Smooth muscle cell (in vitro differentiated cells): ENCODE measurements at regions not wholly inside any gene's neighbourhood (a gene's known extent, or its start where the extent isn't known, plus 50 kb on each side); places are given as distances from the start of the nearest gene placed in this dataset.

Experiments
- DNase-seq: peaks from one replicate; lab custom pipeline; 2025; ENCODE audit not compliant: unreplicated experiment; lab: John Stamatoyannopoulos, UW
- H2AFZ ChIP-seq: fragments of 200-600 bp; sonication (generic); 2 replicates; pipeline ENCODE4 v1.6.0; 2016; ENCODE audit warnings: antibody characterized with exemption, low read depth, mild to moderate bottlenecking
- H3F3A ChIP-seq: fragments of 200-600 bp; sonication (generic); 2 replicates; pipeline ENCODE4 v1.6.0; 2017; ENCODE audit warnings: antibody characterized with exemption, low read depth
- H3K27ac ChIP-seq: fragments of 200-600 bp; sonication (generic); 2 replicates; pipeline ENCODE4 v1.5.1; 2016; ENCODE audit warnings: low read depth, mild to moderate bottlenecking
- H3K27me3 ChIP-seq: fragments of 200-600 bp; sonication (generic); 2 replicates; pipeline ENCODE4 v1.6.1; 2016; ENCODE audit warnings: low read depth, mild to moderate bottlenecking
- H3K36me3 ChIP-seq: fragments of 200-600 bp; sonication (generic); 2 replicates; pipeline ENCODE4 v1.5.1; 2016; ENCODE audit warnings: low read depth
- H3K4me1 ChIP-seq: fragments of 200-600 bp; sonication (generic); 2 replicates; pipeline ENCODE4 v1.5.1; 2016; ENCODE audit warnings: low read depth
- H3K4me2 ChIP-seq: fragments of 200-600 bp; sonication (generic); 2 replicates; pipeline ENCODE4 v1.6.0; 2016; ENCODE audit warnings: mild to moderate bottlenecking
- H3K4me3 ChIP-seq: fragments of 200-600 bp; sonication (generic); 2 replicates; pipeline ENCODE4 v1.5.1; 2016; ENCODE audit warnings: mild to moderate bottlenecking
- H3K79me2 ChIP-seq: fragments of 200-600 bp; sonication (generic); 2 replicates; pipeline ENCODE4 v1.6.0; 2016; ENCODE audit warnings: low read depth, mild to moderate bottlenecking
- H3K9ac ChIP-seq: fragments of 200-600 bp; sonication (generic); 2 replicates; pipeline ENCODE4 v1.6.0; 2016; ENCODE audit warnings: low read depth
- H3K9me3 ChIP-seq: fragments of 200-600 bp; sonication (generic); replicated peaks from 2 replicates; pipeline ENCODE4 v1.5.1; 2016; ENCODE audit warnings: low read depth
- H4K20me1 ChIP-seq: fragments of 200-600 bp; sonication (generic); 2 replicates; pipeline ENCODE4 v1.6.0; 2016; ENCODE audit warnings: low read depth
- CTCF ChIP-seq: fragments of 200-600 bp; sonication (generic); IDR thresholded peaks from 2 replicates; pipeline ENCODE4 v1.5.1; 2017; ENCODE audit warnings: borderline replicate concordance, mild to moderate bottlenecking, antibody characterized with exemption; ENCODE audit not compliant: insufficient read depth, poor library complexity, severe bottlenecking
- WGBS: methylation state at CpG from one replicate; pipeline ENCODE4 v1.1.7; 2016; ENCODE audit warnings: low lambda C conversion rate; 5-methylcytosine and 5-hydroxymethylcytosine counted together

GRCh38 chr2:19550750-19551149 is 192.3 kb upstream of the OSR1 start:
- Histone ChIP-seq H3K27me3 (peaks cover 20% of the 10 kb centered on the region), H4K20me1 (no peaks in the 10 kb centered on the region), H3K9ac (no peak overlapping the region), H3K4me1 (no peaks in the 10 kb centered on the region), H3K4me3 (no peak overlapping the region), H3K79me2 (no peaks in the 10 kb centered on the region), H2AFZ (no peak overlapping the region), H3K9me3 (no peaks in the 10 kb centered on the region), H3F3A (no peaks in the 10 kb centered on the region), H3K4me2 (no peak overlapping the region), H3K27ac (no peak overlapping the region), H3K36me3 (no peaks in the 10 kb centered on the region)
- 80% methylated on average over 9 of the region's 9 CpGs for WGBS
- TF ChIP-seq CTCF: no peak
- DNase-seq: no peak

DNA sequence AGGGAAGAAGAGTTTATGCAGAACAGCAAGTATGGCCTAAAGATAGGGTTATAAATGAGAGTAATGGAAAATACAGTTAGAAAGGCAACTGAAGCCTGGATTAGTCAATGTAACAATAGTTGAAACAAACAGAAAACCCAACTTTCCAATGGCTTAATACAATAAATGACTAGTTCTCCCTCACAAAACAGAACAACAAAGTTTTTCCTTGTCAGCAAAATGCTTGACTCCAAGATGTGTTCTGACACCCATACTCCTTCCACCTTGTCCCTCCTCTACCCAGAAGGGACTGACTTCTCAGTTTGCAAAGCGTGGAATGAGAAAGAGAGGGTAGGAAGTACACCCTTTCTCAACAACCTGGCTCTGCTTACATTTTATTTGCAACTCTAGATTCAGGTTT is 191.4 kb upstream of the OSR1 start:
- H3K79me2 ChIP-seq: no peaks in the 10 kb centered on the region
- 95% methylated on average over 1 of the region's 1 CpG for WGBS
- no peak overlapping the region for H2AFZ ChIP-seq
- no peaks in the 10 kb centered on the region for H3K9me3 ChIP-seq
- no peaks in the 10 kb centered on the region for H3K4me1 ChIP-seq
- DNase-seq: no peak
- H3K36me3 ChIP-seq: no peaks in the 10 kb centered on the region
- no peak overlapping the region for H3K9ac ChIP-seq
- no peak overlapping the region for H3K4me3 ChIP-seq
- peaks cover 15% of the 10 kb centered on the region for H3K27me3 ChIP-seq
- H4K20me1 ChIP-seq: no peaks in the 10 kb centered on the region
- H3F3A ChIP-seq: no peaks in the 10 kb centered on the region
- TF ChIP-seq CTCF: no peak
- no peak overlapping the region for H3K4me2 ChIP-seq
- no peak overlapping the region for H3K27ac ChIP-seq

- H3K36me3 ChIP-seq: no peaks in the 10 kb centered on the region
- H4K20me1 ChIP-seq: no peaks in the 10 kb centered on the region
- H3K79me2 ChIP-seq: no peaks in the 10 kb centered on the region
- H2AFZ ChIP-seq: no peak overlapping the region
- no peak overlapping the region for H3K9ac ChIP-seq
- DNase-seq: no peak
- no peaks in the 10 kb centered on the region for H3K4me1 ChIP-seq
- no peak for TF ChIP-seq CTCF
- no peak overlapping the region for H3K27ac ChIP-seq
- H3K4me3 ChIP-seq: no peak overlapping the region
- H3K4me2 ChIP-seq: no peak overlapping the region
- WGBS: 100% methylated on average over 1 of the region's 1 CpG
- H3K27me3 ChIP-seq: peaks cover 9% of the 10 kb centered on the region
- H3F3A ChIP-seq: no peaks in the 10 kb centered on the region
- no peaks in the 10 kb centered on the region for H3K9me3 ChIP-seq
These were observed 189.7 kb upstream of the OSR1 start for GRCh38 chr2:19548116-19548515.

DNA sequence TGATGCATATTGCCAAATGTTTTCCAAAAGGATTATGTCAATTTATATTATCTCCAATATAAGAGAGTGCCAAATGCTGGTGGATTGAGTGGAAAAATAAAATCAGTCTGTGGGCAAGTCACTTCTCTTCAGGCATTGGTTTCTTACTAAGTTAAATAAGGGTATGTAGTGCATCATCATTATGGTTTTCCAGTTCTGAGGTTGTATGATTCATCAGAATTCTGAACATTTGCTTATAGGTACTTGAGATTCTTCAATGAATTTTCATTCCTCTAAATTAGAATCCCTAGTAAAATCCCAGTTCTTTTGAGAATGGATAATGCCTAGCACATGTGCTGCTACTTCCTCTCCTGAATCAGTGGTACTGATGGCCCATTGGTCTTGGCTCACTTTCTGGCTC is 188.9 kb upstream of the OSR1 start:
- peaks cover 8% of the 10 kb centered on the region for H3K27me3 ChIP-seq
- H4K20me1 ChIP-seq: no peaks in the 10 kb centered on the region
- no peak for DNase-seq
- H3F3A ChIP-seq: no peaks in the 10 kb centered on the region
- no peak overlapping the region for H3K9ac ChIP-seq
- no peak overlapping the region for H2AFZ ChIP-seq
- H3K36me3 ChIP-seq: no peaks in the 10 kb centered on the region
- TF ChIP-seq CTCF: no peak
- H3K4me2 ChIP-seq: no peak overlapping the region
- H3K27ac ChIP-seq: no peak overlapping the region
- no peak overlapping the region for H3K4me3 ChIP-seq
- no peaks in the 10 kb centered on the region for H3K9me3 ChIP-seq
- no peaks in the 10 kb centered on the region for H3K4me1 ChIP-seq
- no peaks in the 10 kb centered on the region for H3K79me2 ChIP-seq
